ENCODE measurements at regions not wholly inside any gene's neighbourhood (a gene's known extent, or its start where the extent isn't known, plus 50 kb on each side); places are given as distances from the start of the nearest gene placed in this dataset.

GRCh38 chr9:4393806-4394523, 94.1 kb upstream of the GLIS3 start:
- TF ChIP-seq CTCF (IDR thresholded peaks at IDR 0.05): no peak
- no peak for TF ChIP-seq POLR2A (IDR thresholded peaks at IDR 0.05)
